Ascending aorta (tissue), 2 donors: ENCODE measurements at regions not wholly inside any gene's neighbourhood (a gene's known extent, or its start where the extent isn't known, plus 50 kb on each side); places are given as distances from the start of the nearest gene placed in this dataset.

Experiments used
- DNase-seq, 2 donors: peaks; one replicate each; pipeline ENCODE4 v3.0.0-alpha.2; 2019; ENCODE audit warnings: low spot score in 2 of 2
- H3K27ac ChIP-seq, 2 donors: fragments of 200-600 bp; sonication (generic); one replicate each; pipeline ENCODE4 v1.5.1; 2016 to 2017; ENCODE audit warnings: mild to moderate bottlenecking in 1 of 2
- H3K27me3 ChIP-seq: fragments of 200-600 bp; sonication (generic); one replicate; pipeline ENCODE4 v1.5.1; 2017
- H3K36me3 ChIP-seq, 2 donors: fragments of 200-600 bp; sonication (generic); one replicate each; pipeline ENCODE4 v1.5.1; 2016
- H3K4me1 ChIP-seq, 2 donors: fragments of 200-600 bp; sonication (generic); one replicate each; pipeline ENCODE4 v1.5.1; 2016 to 2017; ENCODE audit warnings: mild to moderate bottlenecking in 1 of 2
- H3K4me3 ChIP-seq, 2 donors: fragments of 200-600 bp; sonication (generic); one replicate each; pipeline ENCODE4 v1.5.1; 2016 to 2017; ENCODE audit warnings: mild to moderate bottlenecking in 1 of 2
- H3K9me3 ChIP-seq, 2 donors: fragments of 200-600 bp; sonication (generic); one replicate each; pipeline ENCODE4 v1.5.1; 2016
- CTCF ChIP-seq, 3 experiments: fragments of 200-600 bp in 2 of 3; fragments of 450-650 bp in 1 of 3; sonication (generic) in 2 of 3; IDR thresholded peaks; one replicate each; pipeline ENCODE4 v1.5.1; 2016 to 2019; ENCODE audit warnings: antibody characterized with exemption in 3 of 3, mild to moderate bottlenecking in 1 of 3, moderate library complexity in 1 of 3
- intact Hi-C: fragments of 100-400 bp; cut with DNase I; formaldehyde crosslinking; loops from one replicate; pipeline ENCODE4 v1.15.1; 2023

- Histone ChIP-seq H3K27me3 (no peaks in the 10 kb centered on the region), H3K36me3 (no peaks in the 10 kb centered on the region), H3K9me3 (no peaks in the 10 kb centered on the region), H3K4me1 (no peaks in the 10 kb centered on the region), H3K4me3 (no peak overlapping the region), H3K27ac (no peak overlapping the region)
- no peak for TF ChIP-seq CTCF (IDR thresholded peaks at IDR 0.05)
- intact Hi-C loops = no loop called here
- DNase-seq = no peak
Measured at GRCh38 chr4:181078196-181078595, 1165.0 kb upstream of the TENM3 start.

GRCh38 chr4:181083757-181084361, 1159.3 kb upstream of the TENM3 start:
- no peak for TF ChIP-seq CTCF (IDR thresholded peaks at IDR 0.05)
- DNase-seq = no peak
- Histone ChIP-seq H3K4me1 (no peaks in the 10 kb centered on the region), H3K27ac (no peak overlapping the region), H3K9me3 (no peaks in the 10 kb centered on the region), H3K36me3 (no peaks in the 10 kb centered on the region), H3K27me3 (no peaks in the 10 kb centered on the region), H3K4me3 (no peak overlapping the region)
- intact Hi-C loops = no loop called here

GRCh38 chr4:181085557-181085956, 1157.6 kb upstream of the TENM3 start:
- Histone ChIP-seq H3K4me1 (no peaks in the 10 kb centered on the region), H3K4me3 (no peak overlapping the region), H3K27ac (no peak overlapping the region), H3K36me3 (no peaks in the 10 kb centered on the region), H3K9me3 (no peaks in the 10 kb centered on the region), H3K27me3 (no peaks in the 10 kb centered on the region)
- TF ChIP-seq CTCF (IDR thresholded peaks at IDR 0.05) = no peak
- DNase-seq = no peak
- intact Hi-C loops = no loop called here

GRCh38 chr4:181105487-181105886, 1137.7 kb upstream of the TENM3 start:
- DNase-seq = no peak
- no peak for TF ChIP-seq CTCF (IDR thresholded peaks at IDR 0.05)
- Histone ChIP-seq H3K36me3 (no peaks in the 10 kb centered on the region), H3K9me3 (no peaks in the 10 kb centered on the region), H3K4me3 (no peak overlapping the region), H3K27me3 (no peaks in the 10 kb centered on the region), H3K4me1 (no peaks in the 10 kb centered on the region), H3K27ac (no peak overlapping the region)
- intact Hi-C loops = no loop called here

- Histone ChIP-seq H3K27ac (no peak overlapping the region), H3K4me3 (no peak overlapping the region), H3K9me3 (no peaks in the 10 kb centered on the region), H3K27me3 (no peaks in the 10 kb centered on the region), H3K36me3 (no peaks in the 10 kb centered on the region), H3K4me1 (no peaks in the 10 kb centered on the region)
- intact Hi-C loops = no loop called here
- TF ChIP-seq CTCF (IDR thresholded peaks at IDR 0.05) = no peak
- no peak for DNase-seq
Measured at GRCh38 chr4:181106398-181106797, 1136.8 kb upstream of the TENM3 start.

GRCh38 chr4:181108237-181108636, 1135.0 kb upstream of the TENM3 start:
- intact Hi-C loops = no loop called here
- TF ChIP-seq CTCF (IDR thresholded peaks at IDR 0.05) = no peak
- Histone ChIP-seq H3K4me1 (no peaks in the 10 kb centered on the region), H3K27me3 (no peaks in the 10 kb centered on the region), H3K9me3 (no peaks in the 10 kb centered on the region), H3K36me3 (no peaks in the 10 kb centered on the region), H3K27ac (no peak overlapping the region), H3K4me3 (no peak overlapping the region)
- no peak for DNase-seq
